SK-N-SH (cell line): ENCODE measurements at regions not wholly inside any gene's neighbourhood (a gene's known extent, or its start where the extent isn't known, plus 50 kb on each side); places are given as distances from the start of the nearest gene placed in this dataset.
A peak's percentile ranks its signal among the peaks of the same experiment; 100 is the strongest.

Experiments used
- CTCF ChIA-PET: fragments of 300-600, 350-600 bp; formaldehyde crosslinking; extraction: SDS; loops from one replicate; lab custom pipeline; 2021; lab: Yijun Ruan, JAX
- POLR2A ChIA-PET: fragments of 350-600 bp; sonication (Branson Sonifier 250); formaldehyde crosslinking; extraction: SDS; loops from one replicate; lab custom pipeline; 2020; ENCODE audit warnings: antibody characterized with exemption, inconsistent platforms; lab: Yijun Ruan, JAX
- DNase-seq: peaks from one replicate; pipeline ENCODE4 v3.0.0; 2012
- H2AFZ ChIP-seq: fragments of 200-600 bp; sonication (generic); 2 replicates; pipeline ENCODE4 v1.8.1; 2016; ENCODE audit warnings: antibody characterized with exemption, mild to moderate bottlenecking, low read depth
- H3F3A ChIP-seq: fragments of 200-600 bp; sonication (generic); replicated peaks from 2 replicates; pipeline ENCODE3; 2016; ENCODE audit warnings: antibody characterized with exemption, mild to moderate bottlenecking; ENCODE audit not compliant: insufficient read depth
- H3K27ac ChIP-seq, 2 experiments: fragments of 200-500 bp in 1 of 2; fragments of 200-600 bp in 1 of 2; sonication (Bioruptor generic) in 1 of 2; sonication (generic), shearing (Covaris generic) in 1 of 2; 2 replicates each; pipeline versions ENCODE4 v1.5.1 to v1.6.1; 2014 to 2016; ENCODE audit warnings: low read depth in 2 of 2, inconsistent platforms in 1 of 2, low read length in 1 of 2, mild to moderate bottlenecking in 1 of 2, mixed read lengths in 1 of 2
- H3K27me3 ChIP-seq: fragments of 200-600 bp; sonication (generic), shearing (Covaris generic); 2 replicates; pipeline ENCODE4 v1.6.1; 2016; ENCODE audit warnings: mixed run types; ENCODE audit not compliant: insufficient read depth
- H3K36me3 ChIP-seq, 2 experiments: fragments of 200-500 bp in 1 of 2; fragments of 200-600 bp in 1 of 2; sonication (Bioruptor generic) in 1 of 2; sonication (generic) in 1 of 2; replicated peaks in 1 of 2; 2 replicates each; pipeline versions ENCODE3 to v1.5.1; 2014 to 2016; ENCODE audit warnings: low read length in 1 of 2, mild to moderate bottlenecking in 1 of 2; ENCODE audit not compliant: insufficient read depth in 2 of 2, control insufficient read depth in 1 of 2
- H3K4me1 ChIP-seq, 2 experiments: fragments of 200-500 bp in 1 of 2; fragments of 200-600 bp in 1 of 2; sonication (Bioruptor generic) in 1 of 2; sonication (generic), shearing (Covaris generic) in 1 of 2; 2 replicates each; pipeline versions ENCODE4 v1.5.1 to v1.6.1; 2014 to 2016; ENCODE audit warnings: low read depth in 1 of 2, low read length in 1 of 2, mixed run types in 1 of 2; ENCODE audit not compliant: insufficient read depth in 2 of 2, control insufficient read depth in 1 of 2
- H3K4me2 ChIP-seq: fragments of 200-600 bp; sonication (generic), shearing (Covaris generic); 2 replicates; pipeline ENCODE4 v1.6.1; 2017; ENCODE audit warnings: mixed run types
- H3K4me3 ChIP-seq, 2 experiments: fragments of 200-500 bp in 1 of 2; fragments of 200-600 bp in 1 of 2; sonication (Bioruptor generic) in 1 of 2; sonication (generic), shearing (Covaris generic) in 1 of 2; 2 replicates each; pipeline versions ENCODE4 v1.5.1 to v1.8.1; 2014 to 2016; ENCODE audit warnings: low read depth in 2 of 2, inconsistent platforms in 1 of 2, low read length in 1 of 2, mild to moderate bottlenecking in 1 of 2, mixed read lengths in 1 of 2, moderate library complexity in 1 of 2
- H3K79me2 ChIP-seq: fragments of 200-600 bp; sonication (generic); 2 replicates; pipeline ENCODE4 v1.8.1; 2017; ENCODE audit warnings: mild to moderate bottlenecking; ENCODE audit not compliant: insufficient read depth
- H3K9ac ChIP-seq: fragments of 200-600 bp; sonication (generic); 2 replicates; pipeline ENCODE4 v1.6.1; 2017; ENCODE audit warnings: mixed run types
- H3K9me2 ChIP-seq: fragments of 200-600 bp; sonication (generic); 2 replicates; pipeline ENCODE4 v1.6.1; 2017; ENCODE audit warnings: mixed run types
- H3K9me3 ChIP-seq: fragments of 200-600 bp; sonication (generic); 2 replicates; pipeline ENCODE4 v1.6.1; 2017; ENCODE audit warnings: mixed run types, mild to moderate bottlenecking, moderate library complexity
- H4K20me1 ChIP-seq: fragments of 200-600 bp; sonication (generic); 2 replicates; pipeline ENCODE4 v1.6.1; 2017; ENCODE audit warnings: mild to moderate bottlenecking, mixed run types; ENCODE audit not compliant: insufficient read depth
- GATA2 ChIP-seq: sonication (generic); formaldehyde crosslinking; IDR thresholded peaks from 2 replicates; pipeline ENCODE4 v1.5.0; 2020; ENCODE audit warnings: mild to moderate bottlenecking, missing genetic modification reagents
- MXI1 ChIP-seq: IDR thresholded peaks from 2 replicates; pipeline ENCODE4 v1.6.1; 2012; ENCODE audit warnings: mild to moderate bottlenecking, low read depth, low read length, improper control_type of control experiment
- RAD21 ChIP-seq: IDR thresholded peaks from 2 replicates; pipeline ENCODE4 v1.6.1; 2012; ENCODE audit warnings: mild to moderate bottlenecking, low read length
- SIN3A ChIP-seq: IDR thresholded peaks from 2 replicates; pipeline ENCODE4 v1.6.1; 2012; ENCODE audit warnings: low read depth, mild to moderate bottlenecking, low read length, moderate library complexity, borderline replicate concordance
- TEAD4 ChIP-seq: IDR thresholded peaks from 2 replicates; pipeline ENCODE4 v1.4.0; 2012; ENCODE audit warnings: mild to moderate bottlenecking, borderline replicate concordance; ENCODE audit not compliant: insufficient read depth
- USF1 ChIP-seq: IDR thresholded peaks from 2 replicates; pipeline ENCODE4 v1.4.0; 2012; ENCODE audit warnings: low read depth, borderline replicate concordance
- WGBS: methylation state at CpG from one replicate; pipeline ENCODE4 v1.1.6; 2017; ENCODE audit warnings: low lambda C conversion rate; 5-methylcytosine and 5-hydroxymethylcytosine counted together
- small RNA-seq, 7 experiments: library from RNA; depleted of rRNA; stranded (forward); fragments of <200 nt; gene quantifications; one replicate each; pipeline ENCODE3, GENCODE V24; 2012

GRCh38 chr13:40505196-40505595 lies 161.2 kb downstream of the FOXO1 start:
- POLR2A ChIA-PET: no interaction called here
- H3K79me2 ChIP-seq: no peaks in the 10 kb centered on the region
- peaks cover 0 to 16% of the 10 kb centered on the region in 2 experiments; a peak in 1 of 4 replicates for H3K4me1 ChIP-seq
- H3K27ac ChIP-seq: peak overlapping the region in 1 of 2 experiments; percentile 85; a peak in 2 of 4 replicates
- 62% methylated on average over 3 of the region's 3 CpGs for WGBS
- DNase-seq: no peak
- CTCF ChIA-PET: no interaction called here
- peak overlapping the region; percentile 24; the same call in 1 of the 2 replicates for H3K4me2 ChIP-seq
- no peaks in the 10 kb centered on the region for H3K27me3 ChIP-seq
- no peak overlapping the region for H3K4me3 ChIP-seq
- H2AFZ ChIP-seq: no peak overlapping the region
- H3K36me3 ChIP-seq: no peaks in the 10 kb centered on the region
- no peak for TF ChIP-seq USF1
- TF ChIP-seq MXI1: no peak
- TF ChIP-seq TEAD4: no peak
- no peak for TF ChIP-seq SIN3A
- no peak for TF ChIP-seq RAD21
- no peak for TF ChIP-seq GATA2 (CRISPR knock-in tag)
- TF ChIP-seq, all 33 proteins: peak for 0
- Histone ChIP-seq H3K9me3 (no peaks in the 10 kb centered on the region), H4K20me1 (no peaks in the 10 kb centered on the region), H3F3A (peaks cover 11% of the 10 kb centered on the region), H3K9me2 (no peaks in the 10 kb centered on the region), H3K9ac (no peak overlapping the region)

Small RNAs in the stretch of these regions (small RNA-seq; reads per million reads assigned to genes)
- 0 to 0.11 (median 0) reads per million in 7 experiments for gene RF00108
- gene RNY3P9: 0 reads per million in 7 experiments
- 0 reads per million in 7 experiments for gene RPL17P51
